GM12872 (cell line): ENCODE measurements at regions not wholly inside any gene's neighbourhood (a gene's known extent, or its start where the extent isn't known, plus 50 kb on each side); places are given as distances from the start of the nearest gene placed in this dataset.

Source experiments
- TF ChIP-seq, protein P1 (sequence below): IDR thresholded peaks from 3 replicates; pipeline ENCODE4 v1.5.1; 2011; ENCODE audit warnings: low read depth, mild to moderate bottlenecking, low read length, moderate library complexity; ENCODE audit not compliant: insufficient read depth

DNA sequence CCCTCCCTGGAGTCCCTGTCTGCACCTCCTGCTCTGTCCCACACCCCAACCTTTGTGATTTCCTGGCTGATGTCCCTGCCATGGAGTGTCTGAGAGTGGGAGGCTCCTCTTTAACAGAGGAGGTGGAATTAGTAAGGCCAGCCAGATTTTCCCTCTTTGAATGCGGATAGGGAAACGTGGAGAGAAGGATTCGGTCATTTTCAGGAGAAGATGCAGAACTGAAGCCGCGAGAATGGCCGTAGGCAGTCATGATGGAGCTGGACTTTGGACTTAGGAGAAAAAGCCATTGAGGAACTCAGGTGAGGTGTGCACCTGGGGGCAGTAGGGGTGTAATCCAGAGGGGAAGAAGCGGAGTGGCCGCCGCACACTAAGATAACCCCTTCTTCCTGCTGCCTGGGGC is 138.1 kb upstream of the ATP10A start:
- TF ChIP-seq, protein P1, sequence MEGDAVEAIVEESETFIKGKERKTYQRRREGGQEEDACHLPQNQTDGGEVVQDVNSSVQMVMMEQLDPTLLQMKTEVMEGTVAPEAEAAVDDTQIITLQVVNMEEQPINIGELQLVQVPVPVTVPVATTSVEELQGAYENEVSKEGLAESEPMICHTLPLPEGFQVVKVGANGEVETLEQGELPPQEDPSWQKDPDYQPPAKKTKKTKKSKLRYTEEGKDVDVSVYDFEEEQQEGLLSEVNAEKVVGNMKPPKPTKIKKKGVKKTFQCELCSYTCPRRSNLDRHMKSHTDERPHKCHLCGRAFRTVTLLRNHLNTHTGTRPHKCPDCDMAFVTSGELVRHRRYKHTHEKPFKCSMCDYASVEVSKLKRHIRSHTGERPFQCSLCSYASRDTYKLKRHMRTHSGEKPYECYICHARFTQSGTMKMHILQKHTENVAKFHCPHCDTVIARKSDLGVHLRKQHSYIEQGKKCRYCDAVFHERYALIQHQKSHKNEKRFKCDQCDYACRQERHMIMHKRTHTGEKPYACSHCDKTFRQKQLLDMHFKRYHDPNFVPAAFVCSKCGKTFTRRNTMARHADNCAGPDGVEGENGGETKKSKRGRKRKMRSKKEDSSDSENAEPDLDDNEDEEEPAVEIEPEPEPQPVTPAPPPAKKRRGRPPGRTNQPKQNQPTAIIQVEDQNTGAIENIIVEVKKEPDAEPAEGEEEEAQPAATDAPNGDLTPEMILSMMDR, result no peak

DNA sequence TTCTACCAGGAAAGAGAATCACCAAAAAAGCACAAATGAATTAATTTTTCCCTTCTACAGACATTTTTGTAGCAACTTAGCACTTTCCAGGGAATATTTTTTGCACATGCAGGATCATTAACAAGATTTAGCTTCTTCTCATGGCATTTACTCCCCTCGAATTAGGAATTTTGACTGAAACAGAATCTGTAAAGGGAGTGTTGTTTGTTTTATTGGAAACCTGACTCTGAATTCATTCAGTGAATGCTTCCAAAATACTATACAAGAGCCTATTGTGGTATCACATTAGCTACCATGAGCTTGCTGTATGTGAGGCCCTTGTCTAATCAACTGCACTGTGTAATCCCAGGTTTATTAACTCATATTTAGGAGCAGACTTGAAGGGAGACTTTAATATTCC is 130.4 kb upstream of the ATP10A start:
- TF ChIP-seq, protein P1, result no peak

DNA sequence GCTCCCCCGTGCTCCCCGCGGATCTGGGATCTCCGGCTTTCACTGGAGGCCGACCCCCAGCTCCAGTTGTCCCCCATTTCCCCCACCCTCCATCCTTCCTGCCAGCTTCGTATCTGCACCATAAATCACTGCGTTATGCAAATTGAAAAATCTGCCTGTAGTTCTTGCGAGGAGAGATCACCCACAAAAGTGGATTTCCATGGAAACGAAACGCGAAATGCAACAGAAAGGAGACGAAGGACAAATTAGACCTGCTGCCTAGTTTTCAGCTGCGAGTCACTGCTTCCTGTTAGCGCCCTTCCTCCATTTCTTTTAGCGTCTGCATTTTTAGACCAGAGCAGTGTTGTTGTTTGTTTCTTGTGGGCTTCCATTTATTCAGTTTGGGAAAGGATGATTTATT is 127.1 kb upstream of the ATP10A start:
- TF ChIP-seq, protein P1, result no peak

DNA sequence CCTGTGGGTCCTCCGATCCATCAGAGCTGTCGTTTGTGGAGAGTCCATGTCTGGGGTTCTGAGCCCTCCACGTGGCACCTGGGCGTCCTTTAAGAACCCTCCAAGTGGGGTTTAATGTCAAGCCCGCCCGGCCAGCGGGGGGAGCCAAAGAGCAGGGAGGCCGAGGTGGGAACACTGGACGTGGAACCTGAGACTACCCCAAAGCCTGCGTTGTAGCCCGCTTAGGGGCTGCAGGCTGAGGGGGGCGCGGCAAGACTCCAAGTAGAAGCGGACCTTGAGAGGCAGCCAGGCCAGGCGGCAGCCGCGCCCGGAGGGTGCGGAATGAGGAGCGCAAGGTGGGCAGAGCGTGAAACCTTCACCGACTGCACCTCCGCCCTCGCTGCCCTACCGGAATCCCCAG is 126.2 kb upstream of the ATP10A start:
- TF ChIP-seq, protein P1, result no peak

DNA sequence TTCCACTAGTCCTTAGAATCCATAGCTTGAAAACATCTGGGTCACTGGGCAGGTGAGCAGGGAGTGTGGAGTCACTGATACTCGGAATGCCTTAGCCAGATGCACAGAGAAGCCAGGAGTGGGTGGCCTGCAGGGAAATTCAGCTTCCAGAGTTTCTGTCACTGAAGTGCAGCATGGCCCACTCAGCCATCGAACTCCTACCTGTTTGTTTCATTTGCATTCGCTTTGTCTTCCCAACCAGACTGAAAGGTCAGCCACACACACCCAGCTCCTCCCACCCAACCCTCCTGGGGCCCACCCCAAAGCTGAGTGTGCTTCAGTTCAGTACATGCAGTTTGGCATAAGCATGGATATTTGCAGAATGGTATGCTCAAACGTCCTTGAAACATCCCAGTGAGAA is 124.5 kb upstream of the ATP10A start:
- TF ChIP-seq, protein P1, result no peak

DNA sequence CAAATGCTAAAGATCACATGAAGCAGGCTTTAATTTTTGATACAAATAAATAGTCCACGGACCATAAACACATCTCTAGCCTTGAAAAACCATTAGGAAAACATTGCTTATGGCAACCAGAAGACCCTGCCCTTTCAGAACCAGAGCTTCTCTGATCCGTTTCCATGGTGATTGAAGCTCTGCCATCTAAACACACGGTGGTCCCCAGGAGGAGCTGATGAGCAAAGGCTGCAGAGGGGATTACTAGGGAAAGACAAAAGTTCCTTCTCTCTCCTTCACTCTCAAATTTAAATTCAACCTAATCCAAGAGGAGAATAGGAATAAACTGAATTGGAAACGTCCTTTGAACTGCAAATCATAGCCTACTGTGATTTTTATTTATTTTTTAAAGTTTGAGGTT is 122.0 kb upstream of the ATP10A start:
- TF ChIP-seq, protein P1, result no peak

DNA sequence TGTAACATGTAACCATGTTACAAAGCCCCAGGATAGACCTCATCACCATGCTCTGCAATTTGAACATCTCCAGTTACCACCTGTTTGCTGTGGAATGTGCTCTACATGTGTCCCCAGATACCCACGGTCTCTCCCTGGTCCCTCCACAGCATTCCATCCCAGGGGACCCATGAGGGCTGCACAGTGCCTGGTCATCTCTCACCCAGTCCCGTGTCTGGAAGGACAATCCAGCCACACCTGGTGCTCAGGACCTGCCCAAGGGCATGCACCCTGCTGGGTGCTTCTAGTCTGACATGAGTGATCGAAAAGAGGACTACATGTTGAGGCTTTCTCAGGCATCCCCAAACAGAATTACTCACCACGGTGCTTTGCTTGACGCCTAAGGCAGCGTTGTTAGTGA is 119.6 kb upstream of the ATP10A start:
- TF ChIP-seq, protein P1, result no peak

DNA sequence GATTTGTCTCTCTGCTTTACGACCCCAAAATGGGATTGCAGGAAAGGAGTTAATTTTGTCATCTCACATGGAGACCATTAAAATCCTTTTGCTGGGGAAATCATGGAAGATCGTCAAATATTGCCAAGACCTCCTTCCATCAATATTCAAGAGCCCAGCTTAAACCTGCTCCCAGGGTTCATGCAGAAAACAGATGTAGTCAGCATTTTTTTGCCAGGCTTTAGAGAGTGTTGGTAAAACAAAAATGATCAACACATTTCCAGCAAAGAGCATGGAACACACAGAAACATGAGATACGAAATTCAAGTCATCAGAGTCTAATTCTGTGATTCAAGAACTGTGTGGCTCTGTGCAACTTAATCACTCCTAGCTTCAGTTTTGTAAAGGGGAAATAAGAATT is 118.0 kb upstream of the ATP10A start:
- TF ChIP-seq, protein P1, result no peak
